Karpas-422 (cell line): ENCODE measurements at regions not wholly inside any gene's neighbourhood (a gene's known extent, or its start where the extent isn't known, plus 50 kb on each side); places are given as distances from the start of the nearest gene placed in this dataset.
A peak's percentile ranks its signal among the peaks of the same experiment; 100 is the strongest.
"Not testable (repeated sequence)": the region's sequence is repeated elsewhere in the genome, so short reads cannot be mapped to it uniquely, and the experiment has no call there.

Source experiments
- DNase-seq: peaks from one replicate; pipeline ENCODE4 v3.0.0-alpha.2; 2015
- H2AFZ ChIP-seq: fragments of 200-600 bp; sonication (generic); 2 replicates; pipeline ENCODE4 v1.6.1; 2014; ENCODE audit warnings: antibody characterized with exemption, low read length, mixed read lengths
- H3K27ac ChIP-seq: fragments of 200-600 bp; sonication (generic); 2 replicates; pipeline ENCODE4 v1.5.1; 2014; ENCODE audit warnings: mild to moderate bottlenecking, low read length, moderate library complexity
- H3K27me3 ChIP-seq: fragments of 200-600 bp; sonication (generic); 2 replicates; pipeline ENCODE4 v1.6.1; 2014; ENCODE audit warnings: low read length, mixed read lengths
- H3K36me3 ChIP-seq: fragments of 200-600 bp; sonication (generic); 2 replicates; pipeline ENCODE4 v1.6.1; 2014; ENCODE audit warnings: low read length, mixed read lengths; ENCODE audit not compliant: insufficient read depth
- H3K4me1 ChIP-seq: fragments of 200-600 bp; sonication (generic); 2 replicates; pipeline ENCODE4 v1.6.1; 2014; ENCODE audit warnings: mild to moderate bottlenecking, low read length, mixed read lengths
- H3K4me2 ChIP-seq: fragments of 200-600 bp; sonication (generic); 2 replicates; pipeline ENCODE4 v1.6.1; 2014; ENCODE audit warnings: low read length, low read depth, mild to moderate bottlenecking; ENCODE audit not compliant: poor library complexity, severe bottlenecking
- H3K4me3 ChIP-seq: fragments of 200-600 bp; sonication (generic); 2 replicates; pipeline ENCODE4 v1.5.1; 2014; ENCODE audit warnings: mild to moderate bottlenecking, antibody characterized with exemption, low read length, mixed read lengths
- H3K79me2 ChIP-seq: fragments of 200-600 bp; sonication (generic); 2 replicates; pipeline ENCODE4 v1.6.1; 2014; ENCODE audit warnings: mild to moderate bottlenecking, low read length, mixed read lengths
- H3K9ac ChIP-seq: fragments of 200-600 bp; sonication (generic); 2 replicates; pipeline ENCODE4 v1.6.0; 2014; ENCODE audit warnings: low read length
- H3K9me2 ChIP-seq: fragments of 200-600 bp; sonication (generic), shearing (Covaris generic); replicated peaks from 2 replicates; pipeline ENCODE4 v1.6.0; 2014; ENCODE audit warnings: mild to moderate bottlenecking, low read length, moderate library complexity; ENCODE audit not compliant: insufficient read depth
- H3K9me3 ChIP-seq: fragments of 300-700, 200-600 bp; sonication (generic); 2 replicates; pipeline ENCODE4 v1.6.1; 2014; ENCODE audit warnings: low read length, mixed read lengths
- H4K20me1 ChIP-seq: fragments of 200-600 bp; sonication (generic); 2 replicates; pipeline ENCODE4 v1.6.1; 2014; ENCODE audit warnings: mild to moderate bottlenecking, antibody characterized with exemption, low read length, low read depth; ENCODE audit not compliant: insufficient read depth

GRCh38 chr19:28636016-28636629, 576.8 kb downstream of the UQCRFS1 start:
- H3K27ac ChIP-seq, result no peak overlapping the region
- no peaks in the 10 kb centered on the region for H3K79me2 ChIP-seq
- H4K20me1 ChIP-seq, result no peaks in the 10 kb centered on the region
- H3K4me3 ChIP-seq, result no peak overlapping the region
- no peak for DNase-seq
- H3K9ac ChIP-seq, result no peak overlapping the region
- no peaks in the 10 kb centered on the region for H3K9me3 ChIP-seq
- H3K36me3 ChIP-seq, result no peaks in the 10 kb centered on the region
- no peaks in the 10 kb centered on the region for H3K9me2 ChIP-seq
- no peaks in the 10 kb centered on the region; the same call in 1 of the 2 replicates for H3K27me3 ChIP-seq
- H3K4me2 ChIP-seq, result no peak overlapping the region
- H2AFZ ChIP-seq, result no peak overlapping the region
- no peaks in the 10 kb centered on the region for H3K4me1 ChIP-seq

- H3K4me2 ChIP-seq, result no peak overlapping the region
- no peak overlapping the region for H3K4me3 ChIP-seq
- no peaks in the 10 kb centered on the region for H3K9me2 ChIP-seq
- DNase-seq, result no peak
- H3K27ac ChIP-seq, result no peak overlapping the region
- no peaks in the 10 kb centered on the region for H3K36me3 ChIP-seq
- no peaks in the 10 kb centered on the region for H3K9me3 ChIP-seq
- no peaks in the 10 kb centered on the region for H3K4me1 ChIP-seq
- H4K20me1 ChIP-seq, result no peaks in the 10 kb centered on the region
- H2AFZ ChIP-seq, result no peak overlapping the region
- H3K9ac ChIP-seq, result no peak overlapping the region
- no peaks in the 10 kb centered on the region; the same call in 1 of the 2 replicates for H3K27me3 ChIP-seq
- H3K79me2 ChIP-seq, result no peaks in the 10 kb centered on the region
Observed at GRCh38 chr19:28634837-28635236, 578.1 kb downstream of the UQCRFS1 start.

GRCh38 chr19:28634019-28634328, 579.0 kb downstream of the UQCRFS1 start:
- Histone ChIP-seq H3K36me3 (no peaks in the 10 kb centered on the region), H2AFZ (no peak overlapping the region), H3K4me3 (no peak overlapping the region), H3K4me1 (no peaks in the 10 kb centered on the region), H4K20me1 (no peaks in the 10 kb centered on the region), H3K27me3 (no peaks in the 10 kb centered on the region; the same call in 1 of the 2 replicates), H3K9me2 (no peaks in the 10 kb centered on the region), H3K9ac (no peak overlapping the region), H3K27ac (no peak overlapping the region), H3K4me2 (no peak overlapping the region), H3K9me3 (no peaks in the 10 kb centered on the region), H3K79me2 (no peaks in the 10 kb centered on the region)
- no peak for DNase-seq

DNA sequence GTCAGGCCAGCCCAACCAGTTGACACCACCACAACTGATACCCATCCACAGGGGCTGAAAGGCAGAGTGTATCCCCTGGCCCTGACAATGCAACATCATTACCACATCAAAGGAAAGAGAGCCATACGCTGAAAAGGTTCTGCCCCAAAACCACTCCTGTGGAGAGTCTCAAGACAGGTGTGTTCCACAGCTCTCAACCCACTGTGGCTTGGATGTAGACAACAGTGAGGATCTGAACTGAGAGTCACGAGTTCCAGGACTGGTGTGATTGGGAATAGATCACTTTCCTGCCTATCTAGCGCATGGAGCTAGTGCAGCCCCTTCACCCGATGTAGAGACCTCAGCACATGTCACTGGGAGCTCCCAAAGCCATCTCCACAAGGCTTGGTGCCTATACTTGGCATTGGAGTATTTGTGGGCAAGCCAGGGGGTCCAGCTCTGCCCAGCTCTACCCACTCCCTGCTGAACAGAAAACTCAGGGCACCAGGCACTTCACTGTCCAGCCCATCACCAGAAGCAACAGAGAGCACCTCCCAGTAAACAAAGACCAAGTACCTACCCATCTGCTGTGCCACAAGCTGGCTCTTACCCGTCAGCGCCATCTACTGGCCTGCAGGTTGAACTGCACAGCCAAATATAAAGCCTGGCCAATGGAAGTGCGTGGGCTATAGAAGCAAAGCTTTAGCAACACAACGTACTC, 579.5 kb downstream of the UQCRFS1 start:
- H3K27ac ChIP-seq, result no peak overlapping the region
- no peaks in the 10 kb centered on the region for H3K36me3 ChIP-seq
- no peaks in the 10 kb centered on the region; the same call in 1 of the 2 replicates for H3K27me3 ChIP-seq
- no peak overlapping the region for H3K4me2 ChIP-seq
- H3K9me2 ChIP-seq, result no peaks in the 10 kb centered on the region
- H3K9ac ChIP-seq, result no peak overlapping the region
- no peaks in the 10 kb centered on the region for H3K9me3 ChIP-seq
- DNase-seq, result peak; percentile 85
- H4K20me1 ChIP-seq, result no peaks in the 10 kb centered on the region
- no peak overlapping the region for H2AFZ ChIP-seq
- H3K4me3 ChIP-seq, result no peak overlapping the region
- no peaks in the 10 kb centered on the region for H3K4me1 ChIP-seq
- H3K79me2 ChIP-seq, result no peaks in the 10 kb centered on the region

- H3K9me2 ChIP-seq, result no peaks in the 10 kb centered on the region
- H3K36me3 ChIP-seq, result no peaks in the 10 kb centered on the region
- no peak overlapping the region for H3K4me3 ChIP-seq
- H3K27ac ChIP-seq, result no peak overlapping the region
- H3K9me3 ChIP-seq, result no peaks in the 10 kb centered on the region
- no peak overlapping the region for H3K9ac ChIP-seq
- H3K4me2 ChIP-seq, result no peak overlapping the region
- no peaks in the 10 kb centered on the region for H4K20me1 ChIP-seq
- no peaks in the 10 kb centered on the region for H3K4me1 ChIP-seq
- H3K27me3 ChIP-seq, result no peaks in the 10 kb centered on the region; the same call in 1 of the 2 replicates
- no peaks in the 10 kb centered on the region for H3K79me2 ChIP-seq
- no peak overlapping the region for H2AFZ ChIP-seq
- no peak for DNase-seq
Observed at GRCh38 chr19:28632371-28633080, 580.4 kb downstream of the UQCRFS1 start.

- no peak overlapping the region for H3K4me2 ChIP-seq
Observed at GRCh38 chr19:28631961-28632360, 581.0 kb downstream of the UQCRFS1 start.

GRCh38 chr19:28627669-28628068, 585.3 kb downstream of the UQCRFS1 start:
- no peaks in the 10 kb centered on the region for H3K79me2 ChIP-seq
- H3K4me1 ChIP-seq, result no peaks in the 10 kb centered on the region
- H3K4me2 ChIP-seq, result no peak overlapping the region
- H2AFZ ChIP-seq, result no peak overlapping the region
- H3K9ac ChIP-seq, result no peak overlapping the region
- no peaks in the 10 kb centered on the region for H4K20me1 ChIP-seq
- H3K9me3 ChIP-seq, result no peaks in the 10 kb centered on the region
- no peak overlapping the region for H3K27ac ChIP-seq
- no peaks in the 10 kb centered on the region for H3K27me3 ChIP-seq
- no peaks in the 10 kb centered on the region for H3K9me2 ChIP-seq
- H3K36me3 ChIP-seq, result no peaks in the 10 kb centered on the region
- no peak for DNase-seq
- no peak overlapping the region for H3K4me3 ChIP-seq

More at GRCh38 chr19:28631961-28632360, 581.0 kb downstream of the UQCRFS1 start:
- no peaks in the 10 kb centered on the region; the same call in 1 of the 2 replicates for H3K27me3 ChIP-seq
- H3K4me1 ChIP-seq, result no peaks in the 10 kb centered on the region
- H3K9me3 ChIP-seq, result no peaks in the 10 kb centered on the region
- H3K4me3 ChIP-seq, result no peak overlapping the region
- no peaks in the 10 kb centered on the region for H3K9me2 ChIP-seq
- H3K9ac ChIP-seq, result no peak overlapping the region
- H3K36me3 ChIP-seq, result no peaks in the 10 kb centered on the region
- H3K79me2 ChIP-seq, result no peaks in the 10 kb centered on the region
- DNase-seq, result no peak
- H3K27ac ChIP-seq, result no peak overlapping the region
- no peaks in the 10 kb centered on the region for H4K20me1 ChIP-seq
- no peak overlapping the region for H2AFZ ChIP-seq

GRCh38 chr19:28626407-28626806, 586.5 kb downstream of the UQCRFS1 start:
- H3K4me2 ChIP-seq, H3K27ac ChIP-seq, H3K79me2 ChIP-seq, DNase-seq, H3K27me3 ChIP-seq, H3K36me3 ChIP-seq, H3K4me3 ChIP-seq, H3K9me2 ChIP-seq, H3K9ac ChIP-seq, H3K4me1 ChIP-seq, H2AFZ ChIP-seq, H4K20me1 ChIP-seq, H3K9me3 ChIP-seq: not testable (repeated sequence)
